Activated CD8-positive, alpha-beta T cell treated with anti-CD3 and anti-CD28 coated beads for 36 hours (primary cell): ENCODE measurements at regions not wholly inside any gene's neighbourhood (a gene's known extent, or its start where the extent isn't known, plus 50 kb on each side); places are given as distances from the start of the nearest gene placed in this dataset.

Experiments used
- ATAC-seq: fragments of 200-7000 bp; cut with Tn5 transposase; one replicate; pipeline ENCODE4 v1.10.0; 2021; ENCODE audit warnings: mild to moderate bottlenecking, moderate library complexity
- CTCF ChIA-PET: fragments of 350-600 bp; sonication (Branson Sonifier 250); formaldehyde crosslinking; loops from one replicate; lab custom pipeline; 2021; ENCODE audit warnings: antibody characterized with exemption; lab: Charles Lee
- POLR2A ChIA-PET: fragments of 350-600 bp; sonication (Branson Sonifier 250); formaldehyde crosslinking; loops from one replicate; lab custom pipeline; 2021; ENCODE audit warnings: antibody characterized with exemption; lab: Charles Lee
- DNase-seq: peaks from one replicate; pipeline ENCODE4 v3.0.0-alpha.2; 2020
- H3K27ac Mint-ChIP-seq: one replicate; pipeline ENCODE4 v1.8.0; 2021; ENCODE audit warnings: mild to moderate bottlenecking, mixed read lengths
- H3K27me3 Mint-ChIP-seq: one replicate; pipeline ENCODE4 v1.8.0; 2021; ENCODE audit warnings: mixed read lengths
- H3K36me3 Mint-ChIP-seq: one replicate; pipeline ENCODE4 v1.8.0; 2021; ENCODE audit warnings: low read depth, mixed read lengths
- H3K4me1 Mint-ChIP-seq: one replicate; pipeline ENCODE4 v1.8.0; 2021; ENCODE audit warnings: low read depth, mixed read lengths
- H3K4me3 Mint-ChIP-seq: one replicate; pipeline ENCODE4 v1.8.0; 2021; ENCODE audit warnings: mild to moderate bottlenecking, moderate library complexity, mixed read lengths
- H3K9me3 Mint-ChIP-seq: one replicate; pipeline ENCODE4 v1.8.0; 2021; ENCODE audit warnings: mixed read lengths
- CTCF ChIP-seq: fragments of 200-600 bp; IDR thresholded peaks from one replicate; pipeline ENCODE4 v1.8.0; 2022; ENCODE audit warnings: antibody characterized with exemption, mild to moderate bottlenecking
- intact Hi-C: fragments of 100-400 bp; cut with micrococcal nuclease; formaldehyde crosslinking; loops from one replicate; pipeline ENCODE4 v1.10.0; 2022

GRCh38 chr22:27456696-27457503 lies 344.7 kb downstream of the MN1 start:
- H3K4me1 Mint-ChIP-seq = no peaks in the 10 kb centered on the region
- peaks cover 8% of the 10 kb centered on the region for H3K27me3 Mint-ChIP-seq
- H3K36me3 Mint-ChIP-seq = no peaks in the 10 kb centered on the region
- DNase-seq (no peak), ATAC-seq (no peak)
- no peak for TF ChIP-seq CTCF
- H3K9me3 Mint-ChIP-seq = peaks cover 1% of the 10 kb centered on the region
- H3K4me3 Mint-ChIP-seq = no peak overlapping the region
- intact Hi-C loops = no loop called here
- ChIA-PET CTCF (no interaction called here), POLR2A (no interaction called here)
- H3K27ac Mint-ChIP-seq = no peak overlapping the region

GRCh38 chr22:27459999-27460398 lies 341.6 kb downstream of the MN1 start:
- peaks cover 8% of the 10 kb centered on the region for H3K27me3 Mint-ChIP-seq
- ChIA-PET POLR2A (interaction anchor here (0.9 kb wide), 1 partner anchor 163 kb away, joined by 3 read pairs; no protein-coding TSS in a partner anchor), CTCF (no interaction called here)
- H3K36me3 Mint-ChIP-seq = no peaks in the 10 kb centered on the region
- no peak for ATAC-seq
- H3K4me3 Mint-ChIP-seq = no peak overlapping the region
- TF ChIP-seq CTCF = no peak
- DNase-seq = no peak
- intact Hi-C loops = no loop called here
- H3K9me3 Mint-ChIP-seq = peaks cover 1% of the 10 kb centered on the region
- no peak overlapping the region for H3K27ac Mint-ChIP-seq
- H3K4me1 Mint-ChIP-seq = no peaks in the 10 kb centered on the region

GRCh38 chr22:27460591-27461347 lies 340.8 kb downstream of the MN1 start:
- Mint-ChIP-seq H3K4me3 (no peak overlapping the region), H3K4me1 (no peaks in the 10 kb centered on the region), H3K9me3 (peaks cover 1% of the 10 kb centered on the region), H3K36me3 (no peaks in the 10 kb centered on the region), H3K27me3 (peaks cover 9% of the 10 kb centered on the region), H3K27ac (no peak overlapping the region)
- DNase-seq (no peak), ATAC-seq (no peak)
- no peak for TF ChIP-seq CTCF
- POLR2A ChIA-PET = interaction anchor here (0.9 kb wide), 1 partner anchor 163 kb away, joined by 3 read pairs; no protein-coding TSS in a partner anchor
- CTCF ChIA-PET = no interaction called here
- intact Hi-C loops = no loop called here

- no peak overlapping the region for H3K27ac Mint-ChIP-seq
- no peaks in the 10 kb centered on the region for H3K4me1 Mint-ChIP-seq
- ATAC-seq = no peak
These were observed 340.1 kb downstream of the MN1 start for GRCh38 chr22:27461470-27461869.

More at GRCh38 chr22:27461470-27461869, 340.1 kb downstream of the MN1 start:
- peaks cover 6% of the 10 kb centered on the region for H3K27me3 Mint-ChIP-seq
- CTCF ChIA-PET = no interaction called here
- H3K36me3 Mint-ChIP-seq = no peaks in the 10 kb centered on the region
- no peak for DNase-seq
- TF ChIP-seq CTCF = no peak
- POLR2A ChIA-PET = no interaction called here
- intact Hi-C loops = no loop called here
- peaks cover 1% of the 10 kb centered on the region for H3K9me3 Mint-ChIP-seq
- H3K4me3 Mint-ChIP-seq = no peak overlapping the region
